ENCODE measurements at regions not wholly inside any gene's neighbourhood (a gene's known extent, or its start where the extent isn't known, plus 50 kb on each side); places are given as distances from the start of the nearest gene placed in this dataset.
"Not testable (repeated sequence)": the region's sequence is repeated elsewhere in the genome, so short reads cannot be mapped to it uniquely, and the experiment has no call there.

DNA sequence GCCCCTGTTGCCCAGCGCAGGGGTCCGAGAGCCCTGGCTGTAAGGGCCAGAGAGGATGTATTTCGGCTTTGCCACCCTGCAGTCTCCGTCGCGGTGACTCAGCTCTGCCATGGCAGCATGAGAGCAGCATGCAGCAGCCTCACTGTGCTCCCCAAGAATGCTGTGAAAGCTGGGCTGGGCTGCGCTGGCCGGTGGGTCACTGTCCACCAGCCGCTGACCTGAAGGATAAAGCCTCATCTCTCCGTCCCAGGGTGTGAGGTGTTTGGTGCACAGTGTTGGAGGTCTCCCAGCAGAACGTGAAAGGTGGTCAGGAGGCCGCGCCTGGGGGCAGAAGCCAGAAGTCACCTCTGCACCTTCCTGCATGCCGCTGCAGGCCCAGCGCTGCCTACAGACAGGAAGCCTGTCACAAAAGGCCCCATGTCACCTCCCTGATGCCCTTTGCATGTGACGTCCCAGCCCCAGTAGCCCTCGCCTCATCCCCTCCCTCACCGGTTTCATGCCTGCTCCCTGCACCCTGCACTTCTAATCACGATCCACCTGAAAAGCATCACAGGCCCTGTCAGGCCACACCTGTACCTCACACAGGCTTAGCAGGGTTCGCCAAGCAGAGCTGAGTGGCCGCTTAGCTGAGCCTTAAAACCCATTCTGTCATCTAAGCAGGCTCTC, 342.1 kb downstream of the EIPR1 start:
- DNase-seq = no peak

DNA sequence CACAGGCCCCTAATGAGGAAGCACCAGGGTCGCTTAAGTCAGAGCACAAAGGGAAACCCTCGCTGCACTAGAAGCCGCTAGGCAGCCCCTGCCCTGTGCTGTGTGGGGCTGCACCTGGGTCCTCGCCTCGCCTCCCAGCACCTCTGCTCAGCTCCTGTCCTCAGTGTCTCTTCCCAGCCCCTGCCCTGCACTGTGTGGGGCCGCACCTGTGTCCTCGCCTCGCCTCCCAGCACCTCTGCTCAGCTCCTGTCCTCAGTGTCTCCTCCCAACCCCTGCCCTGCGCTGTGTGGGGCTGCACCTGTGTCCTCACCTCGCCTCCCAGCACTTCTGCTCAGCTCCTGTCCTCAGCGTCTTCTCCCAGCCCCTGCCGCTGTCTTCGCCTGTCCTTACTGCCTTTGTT, 342.8 kb downstream of the EIPR1 start:
- DNase-seq = no peak

DNA sequence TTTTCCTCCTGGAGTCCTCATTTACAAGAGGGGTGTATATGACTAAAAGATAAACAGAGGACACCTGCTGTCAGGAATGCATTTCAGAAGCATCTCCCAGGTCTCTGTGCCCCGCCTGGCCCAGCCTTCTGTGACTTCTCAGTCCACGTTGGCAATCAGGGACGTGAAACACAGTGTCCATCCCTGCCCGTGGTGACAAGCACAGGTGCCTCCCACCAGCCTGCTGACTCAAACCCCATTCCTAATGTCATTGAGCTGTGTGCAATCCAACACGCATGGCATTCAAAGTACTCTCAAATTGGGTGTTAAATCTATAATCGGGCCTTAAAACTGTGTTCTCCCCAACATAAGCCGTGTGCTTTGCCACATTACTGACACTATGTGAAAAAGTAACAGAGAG, 343.2 kb downstream of the EIPR1 start:
- no peak for DNase-seq

DNA sequence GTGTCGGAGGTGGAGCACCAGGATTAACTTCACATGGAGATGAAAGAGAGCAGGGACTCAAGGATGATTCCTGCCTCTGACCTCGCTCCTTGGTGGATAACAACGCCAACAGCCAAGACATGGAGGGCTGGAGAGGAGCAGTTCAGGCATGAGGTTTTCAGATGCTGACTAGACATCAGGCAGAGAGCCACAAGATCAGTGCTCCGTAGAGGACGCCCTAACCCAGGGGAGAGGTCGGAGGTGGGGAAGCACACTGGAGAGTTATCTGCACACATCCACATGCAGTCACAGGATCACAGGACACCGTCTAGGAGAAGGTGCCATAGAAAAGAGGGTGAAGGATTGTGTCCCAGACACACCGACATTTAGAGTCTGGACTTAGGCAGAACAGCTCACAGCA, 344.3 kb downstream of the EIPR1 start:
- no peak for DNase-seq

DNA sequence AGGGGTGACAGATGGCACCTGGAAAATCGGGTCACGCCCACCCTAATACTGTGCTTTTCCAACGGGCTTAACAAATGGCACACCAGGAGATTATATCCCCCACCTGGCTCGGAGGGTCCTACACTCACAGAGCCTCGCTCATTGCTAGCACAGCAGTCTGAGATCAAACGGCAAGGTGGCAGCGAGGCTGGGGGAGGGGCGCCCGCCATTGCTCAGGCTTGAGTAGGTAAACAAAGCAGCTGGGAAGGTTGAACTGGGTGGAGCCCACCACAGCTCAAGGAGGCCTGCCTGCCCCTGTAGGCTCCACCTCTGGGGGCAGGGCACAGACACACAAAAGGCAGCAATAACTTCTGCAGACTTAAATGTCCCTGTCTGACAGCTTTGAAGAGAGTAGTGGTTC, 346.8 kb downstream of the EIPR1 start:
- not testable (repeated sequence) for DNase-seq

DNA sequence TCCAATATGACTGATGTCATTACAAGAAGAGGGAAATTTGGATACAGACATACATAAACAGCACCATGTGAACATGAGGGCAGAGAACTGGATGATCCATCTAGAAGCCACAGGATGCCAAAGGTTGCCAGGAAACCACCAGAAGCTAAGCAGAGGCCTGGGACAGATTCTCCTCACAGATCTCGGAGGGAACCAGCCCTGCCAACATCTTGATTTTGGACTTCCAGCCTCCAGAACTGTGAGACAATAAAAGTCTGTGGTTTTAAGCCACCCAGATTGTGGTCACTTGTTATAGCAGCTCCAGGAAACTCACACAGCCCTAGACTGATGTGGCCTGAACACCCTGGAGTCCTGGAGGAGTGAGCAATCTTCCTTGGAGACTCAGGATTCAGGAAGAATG, 351.6 kb downstream of the EIPR1 start:
- DNase-seq = no peak

DNA sequence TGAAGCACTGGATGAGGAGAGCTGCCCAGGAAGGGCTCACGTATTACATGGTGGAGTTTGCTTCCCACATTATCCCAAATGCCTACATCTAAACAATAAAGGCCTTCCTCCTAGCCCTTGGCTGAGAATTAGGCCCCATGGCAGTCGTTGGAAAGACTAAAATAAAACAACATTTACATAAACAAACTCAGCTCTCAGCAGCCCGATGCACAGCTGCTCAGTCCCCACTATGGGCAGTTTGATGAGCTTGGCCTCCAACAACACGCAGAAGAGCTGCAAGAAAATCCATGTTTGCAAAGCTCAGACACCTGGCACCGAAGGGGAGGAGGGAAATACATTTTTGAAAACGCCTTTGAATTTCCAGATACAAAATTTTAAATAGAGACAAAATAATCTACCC, 352.4 kb downstream of the EIPR1 start:
- no peak for DNase-seq

DNA sequence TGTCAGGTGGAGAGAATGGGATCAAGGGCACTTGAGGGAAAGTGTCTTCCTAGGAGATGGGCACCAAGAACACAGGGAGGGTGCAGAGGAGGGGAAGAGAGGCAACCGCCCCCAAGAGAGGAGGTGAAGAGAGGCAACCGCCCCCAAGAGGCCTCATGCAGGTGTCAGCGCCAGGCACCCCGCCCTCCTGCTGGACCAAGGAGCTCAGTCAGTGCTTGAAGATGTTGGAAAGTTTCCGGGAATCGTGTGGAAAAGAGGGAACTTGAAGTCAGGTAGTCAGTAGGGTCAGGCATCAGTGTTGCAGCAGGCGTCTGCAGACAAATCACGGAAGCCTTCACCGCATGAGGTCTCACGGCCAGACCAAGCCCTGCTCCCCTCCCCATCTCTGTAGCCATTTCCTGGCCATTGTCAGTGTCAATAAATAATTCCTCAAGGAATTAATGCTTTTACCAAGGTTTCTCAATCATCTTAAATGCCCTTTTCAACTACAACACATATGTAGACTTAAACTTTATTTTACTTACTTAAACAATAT, 353.1 kb downstream of the EIPR1 start:
- DNase-seq = no peak

DNA sequence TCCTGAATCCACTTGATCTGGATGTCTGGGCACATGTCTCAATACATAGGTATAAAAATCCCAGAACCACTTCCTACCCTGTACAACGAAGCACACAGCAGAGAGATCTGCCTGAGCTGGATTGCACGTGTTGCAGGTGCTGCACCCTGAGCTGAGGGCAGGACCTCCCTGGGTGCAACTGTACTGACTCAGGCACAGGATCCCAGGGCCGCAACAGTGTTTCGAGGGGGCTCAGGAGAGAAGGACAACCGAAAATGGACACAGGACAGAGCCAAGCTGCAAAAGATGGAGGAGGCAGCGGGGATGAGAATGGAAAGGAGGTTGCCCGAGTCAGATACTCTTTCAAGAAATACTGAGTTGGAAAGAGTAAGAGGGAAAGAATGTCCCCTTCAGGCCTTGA, 354.1 kb downstream of the EIPR1 start:
- DNase-seq = no peak

DNA sequence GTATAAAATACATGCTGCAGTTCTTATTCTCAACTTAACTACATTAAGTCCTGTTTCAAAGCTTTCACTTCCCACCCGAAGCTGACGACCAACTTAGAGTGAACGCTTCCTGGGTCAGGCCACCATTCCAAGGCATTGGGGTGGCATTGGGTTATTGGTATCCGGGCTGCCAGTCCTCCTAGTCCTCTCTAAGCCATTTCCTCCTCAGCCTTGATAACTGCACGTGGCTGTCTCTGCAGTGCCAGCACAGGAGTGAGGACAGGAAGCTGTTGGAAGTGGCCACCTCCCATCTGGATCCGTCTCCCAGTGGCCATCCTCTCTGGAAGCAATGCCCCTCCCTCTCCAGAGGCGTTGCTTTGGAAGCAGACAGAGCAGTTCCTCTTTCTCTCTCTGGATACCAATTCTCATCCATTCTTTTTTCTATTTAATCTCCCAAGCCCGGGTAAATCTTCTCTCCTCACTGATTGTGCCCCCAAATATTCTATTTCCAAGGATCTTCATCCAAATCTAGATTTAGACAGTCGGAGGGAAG, 354.7 kb downstream of the EIPR1 start:
- DNase-seq = no peak

DNA sequence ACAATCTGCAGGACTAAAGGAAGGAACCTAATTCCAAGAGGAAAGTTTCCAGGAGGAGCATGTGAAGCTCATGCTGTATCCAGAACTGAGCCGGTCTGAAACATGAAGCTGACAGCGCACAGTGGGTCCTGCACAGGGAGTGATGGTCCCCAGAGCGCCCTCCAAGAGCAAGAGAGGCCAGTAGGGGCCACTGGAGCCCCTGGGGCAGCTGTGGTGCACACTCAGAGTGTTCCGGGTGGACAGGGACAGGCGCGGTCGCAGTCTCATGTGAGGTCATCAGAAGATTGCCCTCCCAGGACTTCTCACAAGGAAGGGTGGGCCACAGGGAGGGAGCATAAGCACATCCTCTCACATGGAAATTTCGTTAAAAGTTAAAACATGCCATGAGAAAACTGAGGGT, 355.9 kb downstream of the EIPR1 start:
- no peak for DNase-seq

DNA sequence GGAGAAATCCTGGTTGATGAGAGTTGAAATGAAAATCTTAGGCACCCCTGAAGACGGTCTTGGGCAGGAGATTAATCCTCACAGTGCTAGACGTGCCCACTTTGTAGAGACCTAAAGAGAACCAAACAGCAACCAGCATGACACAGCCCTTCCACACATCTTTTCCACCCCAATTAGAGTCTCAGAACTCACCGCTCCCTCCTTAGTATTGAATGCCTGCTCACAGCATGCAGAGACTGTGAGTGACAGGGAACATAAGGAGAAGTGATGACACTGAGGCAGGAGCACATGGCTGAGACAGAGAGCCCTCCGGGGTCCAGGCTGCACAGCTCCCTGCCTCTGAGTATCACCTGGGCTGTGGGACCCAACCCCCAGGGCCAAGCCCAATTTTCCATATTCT, 367.6 kb downstream of the EIPR1 start:
- no peak for DNase-seq

DNA sequence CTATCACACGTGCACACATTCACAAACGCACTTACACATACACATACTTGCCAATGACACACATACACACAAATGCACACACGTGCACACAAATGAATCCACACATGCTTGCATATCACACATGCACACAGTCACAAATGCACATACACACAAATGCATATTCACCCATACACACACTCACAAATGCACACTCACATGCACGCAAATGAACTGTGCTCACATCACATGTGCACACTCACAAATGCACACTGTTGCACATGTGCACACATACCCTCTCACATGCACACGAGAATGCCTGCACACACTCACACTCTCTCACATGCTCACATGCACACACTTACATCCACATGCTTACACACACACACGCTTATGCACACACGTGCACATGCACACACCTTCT, 368.1 kb downstream of the EIPR1 start:
- no peak for DNase-seq

DNA sequence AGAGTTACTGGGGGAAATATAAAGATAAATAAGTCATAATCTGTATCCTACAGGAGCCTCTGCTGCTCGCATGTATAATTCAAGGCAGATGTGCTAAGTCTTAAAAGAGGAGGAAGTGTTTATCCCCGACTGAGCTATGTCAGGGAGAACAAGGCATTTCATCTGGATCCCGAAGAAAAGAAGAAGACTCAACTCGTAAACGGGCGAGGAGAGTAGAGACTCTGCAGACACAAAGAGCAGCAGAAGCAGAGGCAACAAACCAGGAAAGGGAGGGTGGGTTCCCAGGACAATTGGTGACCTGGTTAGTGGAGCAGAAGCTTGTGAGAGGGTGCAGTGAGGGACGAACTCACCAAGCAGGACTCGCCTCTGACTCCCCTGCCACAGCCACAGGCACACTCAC, 368.6 kb downstream of the EIPR1 start:
- DNase-seq = no peak

DNA sequence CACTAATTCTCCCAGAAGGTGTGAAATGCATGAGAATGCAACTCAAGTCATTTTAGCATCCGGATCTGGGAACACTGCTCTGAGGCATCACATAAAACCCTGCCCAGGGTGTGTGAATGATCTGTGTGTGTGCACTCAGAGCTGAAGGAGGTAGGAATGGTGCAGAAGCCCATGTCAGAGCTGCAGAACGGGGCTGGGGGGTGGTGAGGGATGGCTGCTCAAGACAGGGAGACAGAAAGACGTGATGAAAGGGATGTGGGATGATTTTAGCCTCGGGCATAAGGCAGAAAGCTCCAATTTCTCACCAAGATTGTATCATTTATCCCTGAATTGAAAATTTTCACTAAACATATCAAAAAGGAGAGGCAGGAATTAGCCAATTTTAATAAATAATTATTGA, 369.1 kb downstream of the EIPR1 start:
- DNase-seq = no peak

DNA sequence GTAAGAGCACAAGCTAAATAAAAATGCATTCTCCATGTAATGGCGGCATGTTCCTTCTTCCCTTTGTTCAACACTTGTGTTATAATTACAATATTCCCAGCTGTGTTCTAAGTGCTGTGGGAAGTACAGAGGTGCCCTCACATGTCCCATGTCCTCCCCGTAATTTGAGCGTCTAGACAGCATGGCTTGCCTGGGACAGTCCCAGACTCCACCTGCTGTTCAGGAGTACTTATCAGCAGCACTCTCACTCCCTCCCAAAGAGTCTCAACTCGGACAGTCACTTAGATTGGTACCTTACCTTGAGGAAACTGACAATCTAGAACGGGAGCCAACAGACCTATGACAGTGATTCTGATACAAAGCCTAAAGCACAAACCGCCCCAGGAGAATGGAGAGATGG, 370.5 kb downstream of the EIPR1 start:
- no peak for DNase-seq

DNA sequence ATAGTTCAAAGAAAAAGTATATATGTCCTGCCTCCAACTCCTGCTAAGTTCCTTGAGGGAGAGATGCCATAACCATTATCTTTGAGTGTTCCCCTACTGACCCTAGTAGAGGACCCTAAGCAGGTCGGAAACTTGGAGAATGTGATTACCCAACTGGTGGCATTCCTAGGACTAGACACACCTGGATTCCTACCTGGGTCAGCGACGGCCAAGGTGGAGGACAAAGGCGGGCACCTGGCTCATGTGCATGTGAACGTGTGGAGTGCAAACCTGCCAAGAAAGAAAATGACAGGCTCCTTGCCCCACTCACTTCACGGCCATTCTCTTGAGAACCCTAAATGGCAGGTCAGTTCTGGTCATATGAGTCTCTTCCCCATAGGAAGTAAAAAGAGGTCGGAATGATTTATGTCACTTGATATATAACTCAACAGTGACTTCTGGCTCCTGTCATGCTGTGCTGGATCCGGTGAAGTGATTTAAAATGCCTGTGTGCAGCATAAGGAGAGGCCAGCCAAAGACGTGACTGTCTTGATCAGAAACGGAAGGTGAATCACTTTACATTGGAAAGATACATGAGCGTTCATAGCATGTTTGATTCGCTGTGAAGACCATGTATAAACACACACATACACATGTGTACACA, 371.6 kb downstream of the EIPR1 start:
- no peak for DNase-seq

DNA sequence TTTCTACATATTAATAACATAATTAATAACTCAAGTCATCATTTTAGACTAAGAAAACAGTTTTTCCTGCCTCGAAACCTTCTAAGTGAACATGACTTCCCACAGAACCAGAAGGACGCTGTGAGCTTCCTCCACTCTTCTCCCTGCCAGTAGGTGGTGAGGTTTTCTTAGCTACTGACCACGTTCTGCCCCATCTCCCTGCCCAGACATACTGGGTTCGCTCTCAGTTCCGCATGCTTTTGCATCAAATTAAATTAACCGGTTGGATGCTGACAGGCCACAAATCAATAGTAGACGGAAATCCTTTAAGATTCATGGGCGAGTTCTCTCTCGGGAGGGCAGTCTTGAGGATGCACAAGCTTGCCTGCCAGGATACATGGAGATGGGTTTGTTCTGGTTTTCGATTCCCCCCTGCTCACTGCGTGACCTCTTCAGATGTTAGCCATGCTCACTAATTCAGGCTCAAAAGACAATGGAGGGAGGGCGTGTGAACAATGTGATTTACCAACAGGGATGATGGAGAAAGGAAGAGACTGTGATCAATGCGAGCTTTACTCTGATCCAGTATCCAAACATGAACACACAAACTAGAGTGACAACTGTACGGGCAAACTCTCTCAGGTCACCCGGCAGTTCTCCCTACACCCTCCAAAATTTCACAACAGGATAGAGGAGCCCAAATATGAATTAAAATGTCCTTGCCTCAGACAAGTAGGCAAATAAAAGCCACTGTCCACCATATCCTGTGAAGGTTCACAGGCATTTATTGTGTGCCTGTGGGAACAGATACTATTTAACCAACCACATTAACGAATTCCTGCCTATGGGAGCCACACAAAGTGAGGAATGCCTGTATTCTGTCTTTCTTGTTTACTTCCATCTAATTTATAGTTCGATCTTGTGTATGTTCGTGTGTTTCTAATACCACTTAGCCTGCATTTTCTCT, 375.7 kb downstream of the EIPR1 start:
- DNase-seq = no peak

DNA sequence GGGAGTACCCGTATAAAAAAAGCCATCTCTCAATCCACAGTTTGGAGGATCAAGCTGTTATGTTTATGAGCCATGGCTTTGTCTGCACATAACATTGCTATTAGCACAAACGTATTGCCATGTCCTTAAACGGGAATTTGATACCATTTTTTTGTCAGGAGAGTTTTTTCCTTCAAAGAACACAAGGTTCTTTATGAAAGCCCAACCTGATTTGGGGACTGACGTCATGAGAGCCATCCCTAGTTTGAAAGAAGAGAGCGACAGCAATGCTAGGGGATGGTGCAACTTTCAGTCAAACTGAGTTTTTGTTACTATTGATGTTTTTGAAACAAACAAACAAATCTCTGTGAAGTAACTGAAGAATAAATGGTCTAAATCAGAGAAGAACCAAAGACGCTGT, 376.6 kb downstream of the EIPR1 start:
- DNase-seq = no peak

DNA sequence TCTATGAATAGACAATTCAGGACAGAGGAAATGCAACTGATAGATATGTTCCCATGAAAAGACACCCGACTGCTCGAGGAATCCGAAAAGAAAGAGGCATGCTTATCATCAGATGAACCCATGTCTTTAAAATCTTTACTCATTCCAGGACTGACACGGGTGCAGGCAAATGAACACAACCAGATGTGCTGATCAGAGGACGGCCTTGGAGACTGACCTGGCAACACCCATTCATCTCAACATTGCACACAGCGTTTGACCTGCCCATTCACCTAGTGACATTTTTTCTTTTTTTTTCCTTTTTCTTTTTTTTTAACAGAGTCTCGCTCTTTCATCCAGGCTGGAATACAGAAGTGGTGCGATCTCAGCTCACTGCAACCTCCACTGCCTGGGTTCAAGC, 377.5 kb downstream of the EIPR1 start:
- no peak for DNase-seq

DNA sequence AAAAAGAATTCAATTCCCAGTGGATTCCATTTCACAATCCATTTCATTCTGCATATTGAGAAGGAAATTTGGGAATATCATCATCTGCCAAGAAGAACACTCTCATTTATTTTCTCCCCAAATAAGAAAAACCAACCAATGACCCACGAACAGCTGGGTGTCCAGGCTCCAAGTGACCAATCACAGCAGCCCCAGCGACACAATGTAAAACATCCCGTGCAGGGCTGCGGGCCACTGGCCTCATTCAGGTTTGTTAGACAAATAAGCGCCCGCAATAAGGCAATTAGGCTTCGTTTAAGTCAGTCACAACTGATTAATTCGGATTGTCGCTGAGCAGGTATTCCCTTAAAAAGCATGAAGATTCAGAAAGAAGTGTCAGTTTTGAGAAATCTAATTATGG, 378.6 kb downstream of the EIPR1 start:
- DNase-seq = no peak

DNA sequence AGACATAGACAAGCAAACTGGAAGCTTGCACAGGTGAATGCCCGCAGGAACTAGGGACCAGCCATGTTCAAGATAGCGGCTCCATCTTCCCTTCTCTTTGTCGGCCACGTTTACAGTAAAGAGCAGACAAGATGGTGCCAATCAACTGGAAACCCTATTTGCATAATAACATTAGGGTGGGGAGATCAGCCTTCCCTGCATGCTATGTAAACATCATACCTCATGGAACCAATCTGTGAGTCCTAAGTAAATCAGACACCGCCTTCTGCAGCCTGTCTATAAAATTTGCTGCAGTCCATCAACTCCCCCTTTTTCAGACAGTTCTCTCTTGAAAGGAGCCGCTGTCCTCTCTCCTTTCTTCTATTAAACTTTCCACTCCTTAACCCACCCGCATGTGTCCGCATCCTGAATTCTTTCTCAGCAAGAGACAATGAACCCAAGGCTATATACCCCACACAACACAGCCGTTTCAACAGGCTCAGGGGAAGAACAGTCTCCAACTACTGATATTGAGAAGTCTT, 384.4 kb downstream of the EIPR1 start:
- DNase-seq = no peak

DNA sequence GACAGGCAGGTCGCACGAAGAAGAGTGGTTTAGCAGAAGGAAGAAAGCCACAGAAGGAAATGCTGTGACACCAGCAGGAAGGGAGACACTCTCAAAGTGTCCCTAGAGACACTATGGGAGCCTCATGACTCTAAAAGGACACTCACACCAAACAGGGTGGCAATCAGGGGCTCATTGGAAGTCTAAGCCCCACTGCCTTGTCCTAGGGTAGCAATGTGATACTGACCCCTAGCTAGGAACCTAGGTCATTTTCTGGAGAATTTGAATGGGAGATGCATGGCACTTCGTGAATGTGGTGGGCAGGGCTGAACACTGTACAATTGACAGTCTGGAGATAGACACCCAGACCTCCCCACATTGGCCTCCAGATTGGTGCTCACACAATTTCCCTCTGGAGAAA, 385.0 kb downstream of the EIPR1 start:
- no peak for DNase-seq
